Activated gamma-delta T cell (primary cell): ENCODE measurements at regions not wholly inside any gene's neighbourhood (a gene's known extent, or its start where the extent isn't known, plus 50 kb on each side); places are given as distances from the start of the nearest gene placed in this dataset.

ENCODE experiments used
- DNase-seq: peaks from one replicate; lab custom pipeline; 2025; lab: John Stamatoyannopoulos, UW

GRCh38 chr16:31701734-31702133 lies 171.9 kb upstream of the ZNF267 start:
- no peak for DNase-seq

GRCh38 chr16:31702796-31703195 lies 170.8 kb upstream of the ZNF267 start:
- DNase-seq: no peak

DNA sequence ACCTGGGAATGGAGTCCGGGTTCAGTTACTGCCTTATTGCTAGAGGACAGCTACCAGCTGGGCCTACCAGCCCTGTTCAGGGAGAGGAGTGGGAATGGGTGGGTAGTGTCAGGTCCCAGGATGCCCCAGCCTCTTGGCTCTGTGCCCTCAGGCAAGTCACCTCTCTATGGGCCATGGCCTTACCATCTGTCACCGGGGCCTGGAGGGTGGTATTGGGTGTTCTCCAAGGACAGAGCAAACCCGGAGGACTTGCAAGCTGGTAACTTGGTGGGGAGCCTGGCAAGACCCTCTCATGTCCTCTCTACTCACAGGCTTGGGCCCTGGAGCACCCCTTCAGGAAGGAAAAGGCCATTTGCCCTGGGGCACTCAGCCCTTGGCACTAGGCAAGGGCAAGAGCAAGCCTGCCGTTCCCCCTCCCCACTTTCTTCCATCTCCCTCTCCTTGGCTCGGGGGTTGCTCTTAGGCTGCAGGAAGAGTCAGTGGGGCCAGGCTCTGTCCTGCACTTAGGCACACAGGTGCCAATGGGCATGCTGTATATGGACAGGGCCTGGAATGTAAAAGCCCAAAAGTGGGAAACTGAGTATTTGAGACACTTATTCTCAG lies 170.0 kb upstream of the ZNF267 start:
- DNase-seq: no peak

DNA sequence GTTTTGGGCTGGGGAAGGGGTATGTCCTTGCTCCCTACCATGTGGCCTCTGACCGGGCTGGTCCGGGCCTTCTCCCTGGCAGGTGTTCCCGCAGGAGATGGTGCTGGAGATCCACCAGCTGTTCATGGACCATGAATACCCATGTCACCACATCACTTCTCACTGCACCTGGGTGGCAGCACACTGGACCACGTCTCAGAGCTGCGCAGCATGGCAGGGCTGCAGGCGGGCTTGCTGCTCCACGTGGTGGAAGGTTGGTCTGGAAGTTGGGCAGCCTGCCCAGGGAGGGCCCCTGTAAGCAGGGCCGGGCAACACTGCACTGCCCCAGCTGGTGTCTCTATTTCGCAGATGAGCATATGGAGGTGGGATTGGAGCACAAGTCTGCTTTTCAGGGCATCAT lies 169.5 kb upstream of the ZNF267 start:
- DNase-seq: no peak

DNA sequence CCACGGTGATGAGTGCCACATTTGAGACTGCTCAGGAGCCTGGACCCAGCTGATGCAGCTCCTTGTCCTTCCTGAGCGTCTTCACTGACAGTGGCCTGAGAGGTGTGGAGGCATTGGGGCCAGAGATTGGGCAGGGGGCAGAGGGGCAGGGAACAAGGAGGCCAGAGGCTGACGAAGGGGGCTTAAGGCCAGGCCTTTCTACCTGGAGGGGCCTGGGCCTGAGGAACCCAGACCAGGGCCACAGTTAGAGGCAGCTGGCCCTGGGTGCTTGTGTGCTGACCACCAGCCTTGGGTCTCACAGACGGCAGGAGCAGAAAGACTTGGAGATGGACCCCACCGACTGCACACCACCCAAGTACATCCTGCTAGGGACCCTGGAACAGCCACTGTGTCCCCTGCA lies 168.2 kb upstream of the ZNF267 start:
- DNase-seq: no peak

GRCh38 chr16:31706318-31706717 lies 167.3 kb upstream of the ZNF267 start:
- no peak for DNase-seq

DNA sequence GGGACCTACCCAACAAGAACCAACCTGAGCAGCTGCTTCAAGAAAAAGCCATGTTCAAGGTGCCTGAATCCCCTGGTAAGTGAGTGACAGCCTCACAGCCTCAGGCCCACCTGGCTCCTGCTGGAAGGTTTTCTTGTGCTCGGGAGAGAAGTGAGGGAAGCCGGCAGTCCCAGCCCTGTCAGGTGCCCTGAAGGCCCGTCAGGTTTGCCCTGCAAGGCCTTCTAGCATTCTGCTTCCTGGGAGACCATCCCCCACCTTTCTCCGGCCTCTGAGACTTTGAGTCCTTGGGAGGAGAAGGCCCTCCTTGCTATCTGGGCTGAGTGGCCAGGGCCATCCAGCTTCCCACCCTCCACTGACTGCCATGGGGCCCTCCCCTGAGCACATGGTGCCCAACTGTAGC lies 166.7 kb upstream of the ZNF267 start:
- DNase-seq: no peak

DNA sequence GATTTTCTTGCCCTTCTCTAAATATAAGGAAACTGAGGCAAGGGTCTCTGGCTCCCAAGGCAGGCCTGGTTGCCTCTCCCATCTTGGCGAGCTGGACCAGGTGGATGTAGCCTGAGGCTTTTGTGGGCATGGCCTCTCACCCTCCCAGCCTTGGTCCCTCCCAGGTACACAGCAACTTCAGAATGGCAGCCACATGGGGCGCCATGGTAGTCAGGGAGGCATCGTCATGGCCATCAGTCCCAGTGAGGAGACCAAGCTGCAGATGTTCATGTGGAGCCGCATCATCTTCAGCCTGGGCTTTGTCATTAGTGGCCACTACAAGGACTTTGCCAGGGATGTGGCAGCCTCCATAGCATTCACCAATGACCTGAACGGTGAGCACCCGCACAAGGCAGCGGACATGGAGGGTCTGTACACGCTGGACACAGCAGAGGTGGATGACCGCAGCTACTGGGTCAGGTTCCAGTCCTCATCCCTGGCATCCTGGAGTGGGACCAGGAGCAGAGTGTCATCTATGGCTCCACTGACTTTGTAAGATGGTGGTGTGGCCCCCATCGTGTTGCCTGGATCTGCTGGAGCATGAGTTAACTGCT lies 165.8 kb upstream of the ZNF267 start:
- DNase-seq: no peak

GRCh38 chr16:31708348-31708747 lies 165.3 kb upstream of the ZNF267 start:
- no peak for DNase-seq

DNA sequence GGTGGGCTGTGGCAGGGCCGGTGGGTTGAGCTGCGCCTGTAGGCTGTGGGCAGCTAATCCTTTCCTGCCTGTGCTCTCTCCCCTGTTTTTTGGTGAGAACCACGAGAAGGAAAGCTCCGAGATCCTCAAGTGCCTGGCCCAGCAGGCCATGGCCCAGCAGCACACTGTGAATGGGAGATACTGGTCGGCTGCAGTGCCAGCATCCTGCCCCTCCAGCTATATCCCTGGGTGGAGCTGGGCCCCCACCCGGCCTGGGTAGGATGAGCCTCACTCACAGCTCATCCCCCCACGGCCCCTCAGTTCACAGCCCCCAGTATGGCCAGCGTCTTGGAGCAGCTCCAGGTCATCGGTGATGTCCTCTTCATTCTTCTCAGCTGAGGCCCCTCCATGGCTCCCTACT lies 164.4 kb upstream of the ZNF267 start:
- DNase-seq: no peak

GRCh38 chr16:31710134-31710533 lies 163.5 kb upstream of the ZNF267 start:
- no peak for DNase-seq

DNA sequence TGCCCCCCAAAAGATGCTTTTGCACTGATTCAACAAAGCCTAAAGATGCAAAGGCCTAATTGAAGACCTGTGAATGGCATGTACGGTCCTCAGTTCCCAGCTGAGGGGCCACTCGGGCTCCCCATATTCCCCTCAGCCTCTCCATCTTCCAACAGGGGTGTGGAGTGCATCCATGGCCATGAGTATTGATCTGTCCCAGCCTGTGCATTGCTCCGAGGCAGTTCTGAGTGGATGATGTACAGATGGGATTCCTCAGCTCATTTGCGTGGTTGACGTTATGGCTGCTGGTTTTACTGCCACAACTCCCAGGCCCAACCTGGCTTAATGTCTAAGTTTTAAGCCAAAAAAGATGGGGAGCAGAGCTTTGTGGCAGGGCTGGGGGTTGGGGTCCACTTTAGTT lies 162.7 kb upstream of the ZNF267 start:
- no peak for DNase-seq

DNA sequence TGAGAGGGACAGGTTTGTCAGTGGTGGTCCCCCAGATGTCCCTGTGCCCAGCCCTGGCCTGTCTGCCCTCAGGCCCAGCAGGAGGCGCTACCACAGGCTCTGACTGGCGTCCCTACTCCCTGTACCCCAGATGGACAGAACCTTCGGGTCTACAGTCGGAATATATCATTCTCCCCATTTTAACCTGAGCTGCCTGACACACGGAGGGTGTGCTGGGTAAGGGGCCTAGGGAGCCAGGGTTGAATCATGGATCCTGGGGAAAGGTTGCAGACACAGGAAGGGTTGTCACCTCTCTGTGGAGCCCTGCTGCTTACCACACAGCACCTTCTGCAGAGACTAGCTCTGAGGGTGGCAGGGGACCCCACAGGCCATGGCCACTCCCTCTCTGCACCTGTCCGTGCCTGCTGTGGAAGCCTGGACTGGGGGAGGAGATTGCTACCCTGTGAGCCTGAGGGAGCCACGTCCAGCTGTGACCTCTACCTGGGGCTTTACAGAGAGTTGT lies 162.2 kb upstream of the ZNF267 start:
- DNase-seq: no peak

DNA sequence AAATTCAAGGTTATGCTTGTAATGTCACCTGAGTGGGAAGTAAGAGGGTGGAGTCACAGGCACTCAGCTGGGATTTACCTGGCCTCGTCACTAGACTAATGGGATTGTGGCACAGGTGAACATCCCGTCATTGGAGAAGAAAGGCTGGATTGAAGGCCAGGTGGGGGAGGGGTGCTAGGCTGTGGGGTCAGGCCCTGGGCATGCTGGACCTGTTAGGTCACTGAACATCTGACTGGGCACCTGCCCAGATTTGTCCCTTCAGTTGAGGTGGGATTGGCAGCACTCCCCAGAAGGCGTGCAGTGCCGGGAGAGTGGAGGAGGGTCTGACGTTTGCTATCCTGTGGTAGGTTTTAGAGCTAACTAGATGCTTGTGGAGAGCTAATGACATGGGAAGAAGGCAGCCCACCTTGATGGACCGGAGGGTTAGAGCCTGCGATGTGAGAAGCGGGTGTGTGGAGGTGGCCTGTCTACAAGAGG lies 161.5 kb upstream of the ZNF267 start:
- DNase-seq: no peak

GRCh38 chr16:31713071-31713944 lies 160.3 kb upstream of the ZNF267 start:
- DNase-seq: peak; percentile 28

DNA sequence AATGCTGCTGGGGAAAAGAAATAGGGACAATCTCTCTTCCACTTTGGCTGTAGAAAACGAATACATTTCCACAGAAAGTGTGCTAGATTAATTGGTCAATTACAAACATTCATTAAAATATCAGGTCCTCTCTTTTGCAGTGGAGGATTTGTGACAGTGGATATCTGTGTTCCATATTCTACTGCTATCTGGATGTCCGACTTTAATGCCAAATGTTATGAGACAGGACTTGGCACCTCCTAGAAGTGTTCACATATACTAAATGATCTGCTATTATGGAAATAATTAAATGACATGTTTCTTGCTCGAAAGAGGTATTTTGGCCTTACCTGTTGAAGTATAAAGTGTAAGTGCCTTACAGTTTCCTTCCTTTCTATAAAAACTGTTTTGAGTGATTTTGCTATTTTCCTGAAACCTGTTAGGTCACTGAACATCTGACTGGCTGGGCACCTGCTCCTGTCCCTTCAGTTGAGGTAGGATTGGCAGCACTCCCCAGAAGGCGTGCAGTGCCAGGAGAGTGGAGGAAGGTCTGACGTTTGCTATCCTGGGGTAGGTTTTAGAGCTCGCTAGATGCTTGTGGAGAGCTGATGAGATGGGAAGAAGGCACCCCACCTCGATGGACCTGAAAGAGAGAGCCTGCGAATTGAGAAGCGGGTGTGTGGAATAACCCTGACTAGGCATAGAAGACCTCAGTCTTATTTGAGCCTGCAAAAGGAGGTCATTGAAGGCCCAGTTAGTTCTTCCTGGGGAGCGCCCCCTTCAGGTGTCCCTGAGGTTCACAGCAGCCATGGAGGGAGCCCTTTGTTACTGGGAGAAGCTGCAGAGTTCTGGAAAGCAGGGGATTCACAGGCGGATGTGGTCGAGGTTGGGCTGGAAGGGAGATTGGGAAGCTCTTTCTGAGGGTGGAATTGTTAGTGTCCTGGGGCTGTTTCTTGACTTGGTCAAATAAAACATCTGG lies 159.4 kb upstream of the ZNF267 start:
- DNase-seq: no peak

GRCh38 chr16:31714903-31715504 lies 158.6 kb upstream of the ZNF267 start:
- no peak for DNase-seq

GRCh38 chr16:31715915-31716314 lies 157.7 kb upstream of the ZNF267 start:
- no peak for DNase-seq

GRCh38 chr16:31718998-31719397 lies 154.6 kb upstream of the ZNF267 start:
- no peak for DNase-seq

- no peak for DNase-seq
Observed at GRCh38 chr16:31727553-31727952, 146.1 kb upstream of the ZNF267 start.

GRCh38 chr16:31734265-31734664 lies 139.3 kb upstream of the ZNF267 start:
- DNase-seq: no peak
